Hepatocyte (in vitro differentiated cells): ENCODE measurements at regions not wholly inside any gene's neighbourhood (a gene's known extent, or its start where the extent isn't known, plus 50 kb on each side); places are given as distances from the start of the nearest gene placed in this dataset.

Experiments
- DNase-seq: peaks from one replicate; pipeline ENCODE4 v3.0.0-alpha.2; 2016; ENCODE audit warnings: low spot score
- H2AFZ ChIP-seq: fragments of 200-600 bp; sonication (generic); 2 replicates; pipeline ENCODE4 v1.6.0; 2016; ENCODE audit warnings: antibody characterized with exemption, mild to moderate bottlenecking
- H3K27ac ChIP-seq: fragments of 200-600 bp; sonication (generic); 2 replicates; pipeline ENCODE4 v1.5.1; 2016; ENCODE audit warnings: mild to moderate bottlenecking
- H3K27me3 ChIP-seq: fragments of 200-600 bp; sonication (generic); 2 replicates; pipeline ENCODE4 v1.6.1; 2016
- H3K36me3 ChIP-seq: fragments of 200-600 bp; sonication (generic); replicated peaks from 2 replicates; pipeline ENCODE4 v1.5.1; 2016; ENCODE audit warnings: low read depth; ENCODE audit not compliant: insufficient read depth
- H3K4me1 ChIP-seq: fragments of 200-600 bp; sonication (generic); 2 replicates; pipeline ENCODE4 v1.5.1; 2016; ENCODE audit warnings: mild to moderate bottlenecking, moderate library complexity; ENCODE audit not compliant: insufficient read depth
- H3K4me2 ChIP-seq: fragments of 200-600 bp; sonication (generic); 2 replicates; pipeline ENCODE4 v1.6.0; 2016
- H3K4me3 ChIP-seq: fragments of 200-600 bp; sonication (generic); 2 replicates; pipeline ENCODE4 v1.5.1; 2016; ENCODE audit warnings: mild to moderate bottlenecking
- H3K79me2 ChIP-seq: fragments of 200-600 bp; sonication (generic); 2 replicates; pipeline ENCODE4 v1.6.0; 2017; ENCODE audit warnings: mild to moderate bottlenecking
- H3K9me2 ChIP-seq: fragments of 200-600 bp; sonication (generic); replicated peaks from 2 replicates; pipeline ENCODE4 v1.6.0; 2017; ENCODE audit warnings: mild to moderate bottlenecking; ENCODE audit not compliant: insufficient read depth
- H3K9me3 ChIP-seq: fragments of 200-600 bp; sonication (generic); 2 replicates; pipeline ENCODE4 v1.5.1; 2016; ENCODE audit warnings: low read depth, mild to moderate bottlenecking
- H4K20me1 ChIP-seq: fragments of 200-600 bp; sonication (generic); 2 replicates; pipeline ENCODE4 v1.6.0; 2016; ENCODE audit warnings: mild to moderate bottlenecking; ENCODE audit not compliant: insufficient read depth, poor library complexity, severe bottlenecking
- EZH2 ChIP-seq: fragments of 200-600 bp; sonication (generic); IDR thresholded peaks from 2 replicates; pipeline ENCODE4 v1.6.1; 2016; ENCODE audit warnings: antibody characterized with exemption, mild to moderate bottlenecking, borderline replicate concordance
- EZH2phosphoT487 ChIP-seq: fragments of 200-600 bp; sonication (generic); IDR thresholded peaks from one replicate; pipeline ENCODE4 v1.6.1; 2018; ENCODE audit warnings: antibody characterized with exemption, mild to moderate bottlenecking, low read depth, moderate library complexity; ENCODE audit not compliant: unreplicated experiment, severe bottlenecking
- WGBS: methylation state at CpG from one replicate; pipeline ENCODE4 v1.1.6; 2016; ENCODE audit warnings: low lambda C conversion rate; ENCODE audit errors: missing lambda C conversion rate; 5-methylcytosine and 5-hydroxymethylcytosine counted together
- TF ChIP-seq, protein P1 (sequence below): fragments of 200-600 bp; sonication (generic); IDR thresholded peaks from 2 replicates; pipeline ENCODE4 v1.5.1; 2016; ENCODE audit warnings: antibody characterized with exemption, mild to moderate bottlenecking; ENCODE audit not compliant: poor library complexity

- H3K4me3 ChIP-seq: no peak overlapping the region
- H3K9me3 ChIP-seq: no peaks in the 10 kb centered on the region
- WGBS: 44% methylated on average over 1 of the region's 1 CpG
- H3K27me3 ChIP-seq: no peaks in the 10 kb centered on the region
- no peak overlapping the region for H3K4me2 ChIP-seq
- TF ChIP-seq, protein P1, sequence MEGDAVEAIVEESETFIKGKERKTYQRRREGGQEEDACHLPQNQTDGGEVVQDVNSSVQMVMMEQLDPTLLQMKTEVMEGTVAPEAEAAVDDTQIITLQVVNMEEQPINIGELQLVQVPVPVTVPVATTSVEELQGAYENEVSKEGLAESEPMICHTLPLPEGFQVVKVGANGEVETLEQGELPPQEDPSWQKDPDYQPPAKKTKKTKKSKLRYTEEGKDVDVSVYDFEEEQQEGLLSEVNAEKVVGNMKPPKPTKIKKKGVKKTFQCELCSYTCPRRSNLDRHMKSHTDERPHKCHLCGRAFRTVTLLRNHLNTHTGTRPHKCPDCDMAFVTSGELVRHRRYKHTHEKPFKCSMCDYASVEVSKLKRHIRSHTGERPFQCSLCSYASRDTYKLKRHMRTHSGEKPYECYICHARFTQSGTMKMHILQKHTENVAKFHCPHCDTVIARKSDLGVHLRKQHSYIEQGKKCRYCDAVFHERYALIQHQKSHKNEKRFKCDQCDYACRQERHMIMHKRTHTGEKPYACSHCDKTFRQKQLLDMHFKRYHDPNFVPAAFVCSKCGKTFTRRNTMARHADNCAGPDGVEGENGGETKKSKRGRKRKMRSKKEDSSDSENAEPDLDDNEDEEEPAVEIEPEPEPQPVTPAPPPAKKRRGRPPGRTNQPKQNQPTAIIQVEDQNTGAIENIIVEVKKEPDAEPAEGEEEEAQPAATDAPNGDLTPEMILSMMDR: no peak
- no peak for TF ChIP-seq EZH2phosphoT487
- no peak for TF ChIP-seq EZH2
- no peak overlapping the region for H3K27ac ChIP-seq
- DNase-seq: no peak
- no peak overlapping the region for H2AFZ ChIP-seq
- no peaks in the 10 kb centered on the region for H3K79me2 ChIP-seq
- H3K4me1 ChIP-seq: no peaks in the 10 kb centered on the region
- no peaks in the 10 kb centered on the region for H3K9me2 ChIP-seq
- no peaks in the 10 kb centered on the region for H4K20me1 ChIP-seq
- H3K36me3 ChIP-seq: no peaks in the 10 kb centered on the region
Measured at GRCh38 chr18:51716277-51716676, 518.8 kb upstream of the MEX3C start.

DNA sequence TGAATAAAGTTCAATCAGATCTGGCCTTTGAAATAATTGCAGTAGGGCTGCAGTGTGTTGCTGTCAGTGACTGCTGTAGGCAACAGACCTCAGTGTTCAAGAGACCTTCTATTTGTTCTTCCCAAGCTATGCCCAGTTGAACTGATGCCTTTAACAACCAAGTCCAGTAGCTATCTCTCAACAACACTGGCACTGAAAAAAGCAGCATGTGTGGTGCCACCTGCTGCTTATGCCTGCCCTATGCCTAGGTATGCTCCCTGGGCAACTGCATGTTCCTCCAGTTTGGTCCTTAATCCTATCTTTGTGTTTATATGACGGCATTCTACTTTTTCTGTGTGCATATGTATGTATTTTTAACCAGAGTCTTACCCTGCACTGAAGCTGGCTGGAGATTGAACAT lies 523.9 kb upstream of the MEX3C start:
- no peaks in the 10 kb centered on the region for H3K9me3 ChIP-seq
- DNase-seq: no peak
- no peak overlapping the region for H3K27ac ChIP-seq
- H2AFZ ChIP-seq: no peak overlapping the region
- no peaks in the 10 kb centered on the region for H3K4me1 ChIP-seq
- H3K4me2 ChIP-seq: no peak overlapping the region
- H3K4me3 ChIP-seq: no peak overlapping the region
- TF ChIP-seq EZH2phosphoT487 (no peak), EZH2 (no peak)
- TF ChIP-seq, protein P1: no peak
- no peaks in the 10 kb centered on the region for H3K79me2 ChIP-seq
- H4K20me1 ChIP-seq: no peaks in the 10 kb centered on the region
- H3K27me3 ChIP-seq: no peaks in the 10 kb centered on the region
- no peaks in the 10 kb centered on the region for H3K36me3 ChIP-seq
- 88% methylated on average over 1 of the region's 1 CpG for WGBS
- no peaks in the 10 kb centered on the region for H3K9me2 ChIP-seq

DNA sequence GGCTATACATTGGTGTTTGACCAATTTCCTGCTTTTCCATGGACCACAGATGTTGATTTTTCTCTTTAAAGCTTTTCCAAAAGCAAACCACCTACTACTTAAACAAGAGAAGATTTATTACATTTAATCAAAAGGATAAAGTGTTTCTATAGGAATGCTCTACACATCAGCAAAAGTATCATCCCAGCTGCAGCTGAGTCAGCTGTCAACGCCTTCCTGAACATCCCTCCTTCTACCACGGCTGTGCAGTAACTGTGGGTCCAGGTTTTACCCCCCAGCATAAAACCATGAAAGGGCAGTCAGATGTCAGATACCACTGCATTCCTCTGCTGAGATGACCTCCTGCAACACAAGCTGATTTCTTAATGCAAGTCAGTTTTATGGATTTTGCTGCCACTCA lies 524.5 kb upstream of the MEX3C start:
- no peak for TF ChIP-seq EZH2phosphoT487
- TF ChIP-seq, protein P1: no peak
- TF ChIP-seq EZH2: no peak
- no peak overlapping the region for H2AFZ ChIP-seq
- no peaks in the 10 kb centered on the region for H3K36me3 ChIP-seq
- no peak for DNase-seq
- H3K79me2 ChIP-seq: no peaks in the 10 kb centered on the region
- H3K27me3 ChIP-seq: no peaks in the 10 kb centered on the region
- H3K4me1 ChIP-seq: no peaks in the 10 kb centered on the region
- H3K9me2 ChIP-seq: no peaks in the 10 kb centered on the region
- no peak overlapping the region for H3K4me2 ChIP-seq
- WGBS: 71% methylated on average over 2 of the region's 2 CpGs
- no peak overlapping the region for H3K4me3 ChIP-seq
- no peaks in the 10 kb centered on the region for H3K9me3 ChIP-seq
- no peaks in the 10 kb centered on the region for H4K20me1 ChIP-seq
- no peak overlapping the region for H3K27ac ChIP-seq
